Femur (tissue), 1 donor: ENCODE measurements at regions not wholly inside any gene's neighbourhood (a gene's known extent, or its start where the extent isn't known, plus 50 kb on each side); places are given as distances from the start of the nearest gene placed in this dataset.
"Not testable (repeated sequence)": the region's sequence is repeated elsewhere in the genome, so short reads cannot be mapped to it uniquely, and the experiment has no call there.

ENCODE experiments used
- DNase-seq: peaks from one replicate; pipeline ENCODE4 v3.0.0-alpha.2; 2017

GRCh38 chr14:71331403-71331802 is 424.1 kb downstream of the PCNX1 start:
- no peak for DNase-seq

GRCh38 chr14:71332476-71332875 is 425.2 kb downstream of the PCNX1 start:
- DNase-seq, result no peak

- DNase-seq, result no peak
These were observed 426.4 kb downstream of the PCNX1 start for GRCh38 chr14:71333705-71334104.

- no peak for DNase-seq
These were observed 429.4 kb downstream of the PCNX1 start for GRCh38 chr14:71336489-71337192.

GRCh38 chr14:71338153-71338552 is 430.9 kb downstream of the PCNX1 start:
- no peak for DNase-seq

GRCh38 chr14:71339650-71340415 is 432.6 kb downstream of the PCNX1 start:
- no peak for DNase-seq

GRCh38 chr14:71341156-71341555 is 433.9 kb downstream of the PCNX1 start:
- no peak for DNase-seq

GRCh38 chr14:71343724-71344123 is 436.5 kb downstream of the PCNX1 start:
- DNase-seq, result no peak

- DNase-seq, result no peak
These were observed 437.2 kb downstream of the PCNX1 start for GRCh38 chr14:71344506-71344905.

- no peak for DNase-seq
These were observed 439.4 kb downstream of the PCNX1 start for GRCh38 chr14:71346685-71347084.

GRCh38 chr14:71348394-71348793 is 441.1 kb downstream of the PCNX1 start:
- no peak for DNase-seq

GRCh38 chr14:71348817-71349216 is 441.6 kb downstream of the PCNX1 start:
- no peak for DNase-seq

GRCh38 chr14:71354142-71354541 is 446.9 kb downstream of the PCNX1 start:
- DNase-seq, result no peak

- DNase-seq, result no peak
These were observed 447.5 kb downstream of the PCNX1 start for GRCh38 chr14:71354801-71355200.

- DNase-seq, result peak; percentile 53
These were observed 448.3 kb downstream of the PCNX1 start for GRCh38 chr14:71355324-71356201.

- no peak for DNase-seq
These were observed 451.1 kb downstream of the PCNX1 start for GRCh38 chr14:71358209-71358931.

- not testable (repeated sequence) for DNase-seq
These were observed 451.7 kb downstream of the PCNX1 start for GRCh38 chr14:71358932-71359421.

GRCh38 chr14:71359823-71360222 is 452.6 kb downstream of the PCNX1 start:
- no peak for DNase-seq

- DNase-seq, result no peak
These were observed 454.1 kb downstream of the PCNX1 start for GRCh38 chr14:71361336-71361735.

GRCh38 chr14:71361874-71362273 is 454.6 kb downstream of the PCNX1 start:
- DNase-seq, result no peak

- no peak for DNase-seq
These were observed 455.0 kb downstream of the PCNX1 start for GRCh38 chr14:71362282-71362681.

GRCh38 chr14:71362920-71363584 is 455.8 kb downstream of the PCNX1 start:
- no peak for DNase-seq
